ENCODE measurements at regions not wholly inside any gene's neighbourhood (a gene's known extent, or its start where the extent isn't known, plus 50 kb on each side); places are given as distances from the start of the nearest gene placed in this dataset.

DNA sequence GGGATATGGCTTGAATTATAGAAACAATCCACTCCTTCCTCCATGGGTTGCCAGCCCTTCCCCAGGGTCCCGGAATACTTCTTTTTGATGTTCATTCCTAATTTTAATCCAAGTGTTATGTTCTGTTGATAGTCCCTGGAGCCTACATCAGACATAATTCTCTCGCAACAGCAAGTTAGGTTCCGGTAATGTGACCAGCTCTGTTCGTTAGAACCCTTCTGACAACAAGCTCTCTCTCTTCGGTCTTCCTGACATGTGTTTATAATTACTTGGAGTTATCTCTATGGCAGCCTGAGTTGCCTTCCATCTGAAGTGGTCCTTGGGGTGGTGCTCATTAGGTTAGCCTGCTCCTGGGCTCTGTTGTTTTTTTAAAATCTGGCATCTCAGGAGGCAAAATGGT lies 506.9 kb upstream of the JARID2 start:
- POLR2A ChIA-PET, result no interaction called here
- CTCF ChIA-PET, result interaction anchor here (0.8 kb wide), 1 partner anchor 14 kb away, joined by 3 read pairs; no protein-coding TSS in a partner anchor

GRCh38 chr6:14739827-14740226 lies 506.0 kb upstream of the JARID2 start:
- ChIA-PET CTCF (no interaction called here), POLR2A (interaction anchor here (0.7 kb wide), 1 partner anchor 137 kb away, joined by 3 read pairs; no protein-coding TSS in a partner anchor)

GRCh38 chr6:14742171-14742570 lies 503.7 kb upstream of the JARID2 start:
- CTCF ChIA-PET, result no interaction called here
- POLR2A ChIA-PET, result no interaction called here

GRCh38 chr6:14742680-14743079 lies 503.2 kb upstream of the JARID2 start:
- ChIA-PET POLR2A (interaction anchor here (0.6 kb wide), 1 partner anchor 507 kb away, joined by 4 read pairs; no protein-coding TSS in a partner anchor), CTCF (no interaction called here)

DNA sequence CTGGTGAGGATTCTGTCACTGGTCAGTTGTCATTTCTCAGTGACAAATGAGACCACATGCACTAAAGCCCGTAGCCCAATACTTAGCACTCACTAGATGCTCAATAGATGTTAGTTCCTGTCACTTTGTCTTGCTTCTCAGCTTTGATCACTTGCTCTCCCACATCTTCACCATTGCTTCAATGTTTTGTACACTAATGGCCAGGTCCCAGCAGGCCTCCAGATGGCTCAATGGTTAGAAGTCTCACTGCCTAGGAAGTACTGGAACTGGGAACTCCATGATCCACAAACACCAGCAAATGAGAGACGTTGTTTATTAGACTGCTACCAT lies 502.8 kb upstream of the JARID2 start:
- ChIA-PET CTCF (interaction anchor here (1.1 kb wide), 1 partner anchor 10 kb away, joined by 4 read pairs; no protein-coding TSS in a partner anchor), POLR2A (interaction anchor here (0.6 to 1.0 kb wide), 2 partner anchors 12 to 506 kb away, joined by 4 to 7 read pairs; no protein-coding TSS in a partner anchor)

DNA sequence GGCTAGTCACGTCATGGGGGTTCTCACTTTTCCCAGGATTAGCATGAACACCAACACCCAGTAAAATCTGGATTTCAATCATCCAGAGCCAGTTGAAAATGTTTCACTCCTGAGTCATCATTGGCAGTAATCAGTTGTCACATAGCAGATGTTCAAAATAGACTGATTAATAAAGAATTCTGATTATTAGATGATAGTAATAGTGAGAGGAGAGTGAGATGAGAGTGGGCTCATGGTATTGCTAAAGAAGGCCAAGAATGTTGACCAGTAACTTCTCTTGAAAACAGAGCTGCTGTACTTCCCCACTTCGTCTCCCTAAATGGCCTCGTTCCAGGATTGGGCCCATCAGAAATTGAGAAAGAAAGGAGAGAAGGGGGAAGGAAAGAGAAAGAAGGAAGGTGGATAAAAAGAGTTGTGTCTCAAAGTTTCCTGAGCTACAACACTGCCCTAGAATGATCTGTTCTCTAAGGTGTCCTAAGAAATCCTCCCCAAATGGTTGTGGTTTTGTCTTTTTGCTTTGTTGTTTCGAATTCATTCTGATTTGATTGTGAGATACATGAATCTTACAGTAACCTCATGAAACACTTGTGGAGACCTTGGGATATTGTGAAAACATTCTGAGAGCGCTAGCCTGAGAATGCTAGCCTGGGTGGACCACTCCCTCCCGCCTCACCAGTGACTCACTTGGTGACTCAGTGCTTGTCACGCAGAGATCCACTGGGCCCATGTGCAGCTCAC lies 502.2 kb upstream of the JARID2 start:
- ChIA-PET CTCF (interaction anchor here (1.1 kb wide), 1 partner anchor 10 kb away, joined by 4 read pairs; no protein-coding TSS in a partner anchor), POLR2A (interaction anchor here (1.0 kb wide), 1 partner anchor 11 kb away, joined by 7 read pairs; no protein-coding TSS in a partner anchor)

GRCh38 chr6:14744212-14744556 lies 501.7 kb upstream of the JARID2 start:
- ChIA-PET POLR2A (interaction anchor here (1.0 kb wide), 1 partner anchor 11 kb away, joined by 7 read pairs; no protein-coding TSS in a partner anchor), CTCF (interaction anchor here (1.1 kb wide), 1 partner anchor 9 kb away, joined by 4 read pairs; no protein-coding TSS in a partner anchor)

GRCh38 chr6:14746139-14746837 lies 499.6 kb upstream of the JARID2 start:
- ChIA-PET POLR2A (no interaction called here), CTCF (no interaction called here)

- POLR2A ChIA-PET, result interaction anchor here (0.6 kb wide), 2 partner anchors 499 to 501 kb away, joined by 3 to 5 read pairs; no protein-coding TSS in a partner anchor
- CTCF ChIA-PET, result interaction anchor here (1.0 kb wide), 1 partner anchor 12 kb away, joined by 4 read pairs; no protein-coding TSS in a partner anchor
Observed at GRCh38 chr6:14747881-14748520, 497.9 kb upstream of the JARID2 start.

- CTCF ChIA-PET, result interaction anchor here (1.0 kb wide), 1 partner anchor 13 kb away, joined by 4 read pairs; no protein-coding TSS in a partner anchor
- POLR2A ChIA-PET, result interaction anchor here (0.6 kb wide), 1 partner anchor 193 kb away, joined by 4 read pairs; no protein-coding TSS in a partner anchor
Observed at GRCh38 chr6:14748679-14749078, 497.2 kb upstream of the JARID2 start.

- CTCF ChIA-PET, result no interaction called here
- POLR2A ChIA-PET, result no interaction called here
Observed at GRCh38 chr6:14750059-14750661, 495.7 kb upstream of the JARID2 start.

- ChIA-PET CTCF (no interaction called here), POLR2A (no interaction called here)
Observed at GRCh38 chr6:14751645-14752175, 494.2 kb upstream of the JARID2 start.

GRCh38 chr6:14754751-14755513 lies 490.9 kb upstream of the JARID2 start:
- ChIA-PET CTCF (interaction anchor here (0.7 to 1.4 kb wide), 3 partner anchors 48 to 146 kb away, joined by 3 to 4 read pairs (median 3); no protein-coding TSS in a partner anchor), POLR2A (interaction anchor here (0.7 to 2.1 kb wide), 3 partner anchors 11 to 106 kb away, joined by 5 to 10 read pairs (median 7); no protein-coding TSS in a partner anchor)

DNA sequence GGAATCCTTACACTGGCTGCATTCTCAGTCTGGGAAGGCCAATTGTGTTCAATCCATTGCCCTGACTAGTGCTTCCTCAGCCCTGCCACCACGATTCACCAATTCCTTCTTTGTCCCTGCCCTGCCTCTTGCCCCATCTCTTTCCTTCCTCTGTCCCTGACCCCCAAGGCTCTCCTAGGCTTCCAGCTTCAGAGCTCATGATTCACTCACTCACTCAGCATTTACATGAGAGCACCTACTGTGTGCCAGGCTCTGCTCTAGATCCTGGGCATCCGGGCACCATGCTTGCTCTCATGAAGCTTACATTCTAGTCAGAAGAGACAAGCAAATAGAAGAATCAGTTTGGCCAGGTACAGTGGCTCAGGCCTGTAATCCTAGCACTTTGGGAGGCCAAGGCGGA lies 489.5 kb upstream of the JARID2 start:
- ChIA-PET POLR2A (interaction anchor here (0.7 to 2.1 kb wide), 2 partner anchors 103 to 720 kb away, joined by 3 to 10 read pairs; no protein-coding TSS in a partner anchor), CTCF (interaction anchor here (0.6 kb wide), 1 partner anchor 195 kb away, joined by 3 read pairs; no protein-coding TSS in a partner anchor)

DNA sequence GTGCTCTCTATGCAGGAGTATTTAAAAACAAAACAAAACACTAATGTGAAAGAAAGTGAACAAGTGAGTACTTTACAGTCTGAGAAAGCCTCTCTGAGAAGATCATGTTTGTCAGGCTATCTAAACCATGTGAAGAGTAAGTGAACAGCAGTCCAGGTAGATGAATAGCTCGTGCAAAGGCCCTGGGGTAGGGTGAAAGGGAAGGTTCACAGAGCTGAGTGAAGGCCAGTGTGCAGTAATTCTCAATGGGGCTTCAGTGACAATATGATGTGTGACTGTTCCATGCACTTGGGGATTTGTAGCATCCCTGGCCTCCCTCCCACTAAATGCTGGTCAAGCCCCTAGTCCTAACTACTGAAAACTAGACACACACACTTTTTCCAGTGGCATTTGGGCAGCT lies 488.9 kb upstream of the JARID2 start:
- POLR2A ChIA-PET, result no interaction called here

GRCh38 chr6:14757418-14757817 lies 488.5 kb upstream of the JARID2 start:
- ChIA-PET CTCF (no interaction called here), POLR2A (no interaction called here)

More for the DNA sequence above, 488.9 kb upstream of the JARID2 start:
- CTCF ChIA-PET, result no interaction called here

DNA sequence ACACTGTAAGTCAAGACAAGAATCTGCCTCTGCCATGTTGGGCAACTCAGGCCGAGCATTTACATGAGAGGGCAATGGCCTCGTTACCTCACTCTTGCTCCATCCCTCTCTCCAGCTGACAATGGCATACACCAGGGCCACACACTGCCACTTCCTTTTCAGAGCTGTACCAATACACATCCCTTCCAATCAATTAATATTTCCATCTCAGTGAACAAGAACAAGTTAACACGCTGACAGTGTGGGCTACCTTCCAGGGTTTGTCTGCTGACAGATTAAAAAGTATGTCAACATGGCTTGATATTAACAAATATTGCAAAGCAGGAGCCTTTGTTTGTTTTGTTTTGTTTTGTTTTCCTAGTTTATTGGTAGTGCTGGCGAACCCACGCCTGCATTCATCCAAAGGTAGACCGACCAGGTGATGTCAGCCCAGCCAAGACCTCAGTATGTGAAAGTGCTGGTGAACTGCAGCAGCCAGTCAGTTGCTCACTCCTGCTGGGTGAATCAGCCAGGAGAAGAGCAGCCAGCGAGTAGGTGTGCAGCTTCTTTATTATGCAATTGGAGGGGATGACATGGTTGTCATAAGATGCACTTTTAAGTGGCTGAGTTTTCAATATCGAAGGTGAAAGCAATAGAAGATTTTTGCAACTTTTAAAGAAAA lies 487.3 kb upstream of the JARID2 start:
- CTCF ChIA-PET, result no interaction called here
- POLR2A ChIA-PET, result no interaction called here
